ENCODE measurements at regions not wholly inside any gene's neighbourhood (a gene's known extent, or its start where the extent isn't known, plus 50 kb on each side); places are given as distances from the start of the nearest gene placed in this dataset.

- Histone ChIP-seq H2BK15ac (ENCODE audit: low read depth, low read length) (no peak overlapping the region), H3T11ph (ENCODE audit: low read length) (no peak overlapping the region), H3K4me2 (ENCODE audit: insufficient read depth, insufficient read length, low read length) (no peak overlapping the region), H4K8ac (replicated peaks; ENCODE audit: insufficient read length, low read depth, low read length) (no peak overlapping the region), H3K9me3 (ENCODE audit: control insufficient read depth, low read depth, low read length) (no peaks in the 10 kb centered on the region), H2BK20ac (ENCODE audit: low read depth, low read length, poor library complexity, severe bottlenecking) (no peak overlapping the region), H3K27me3 (ENCODE audit: insufficient read depth, low read length) (no peaks in the 10 kb centered on the region), H3K56ac (ENCODE audit: insufficient read length, low read depth, low read length) (no peak overlapping the region), H4K20me1 (ENCODE audit: control insufficient read depth, insufficient read depth, insufficient read length) (no peaks in the 10 kb centered on the region), H3K27ac (ENCODE audit: insufficient read length, low read depth, low read length) (no peak overlapping the region), H3K79me1 (ENCODE audit: insufficient read depth, low read depth, low read length, poor library complexity, severe bottlenecking) (no peaks in the 10 kb centered on the region), H3K18ac (ENCODE audit: insufficient read length, low read depth, low read length) (no peak overlapping the region), H3K4ac (ENCODE audit: low read depth, low read length) (no peak overlapping the region), H2BK120ac (ENCODE audit: low read depth, low read length, poor library complexity, severe bottlenecking) (no peak overlapping the region), H3K79me2 (ENCODE audit: insufficient read depth, low read length) (no peaks in the 10 kb centered on the region), H3K14ac (ENCODE audit: insufficient read depth, low read length) (no peak overlapping the region), H3K4me1 (ENCODE audit: insufficient read depth, low read length) (peaks cover 6% of the 10 kb centered on the region; the same call in 1 of the 2 replicates), H2BK5ac (ENCODE audit: insufficient read length, low read length) (no peak overlapping the region), H3K23ac (ENCODE audit: insufficient read length, low read depth, low read length) (no peak overlapping the region), H2AFZ (ENCODE audit: low read length) (no peak overlapping the region), H3K23me2 (ENCODE audit: insufficient read length, low read depth, low read length, poor library complexity, severe bottlenecking) (no peaks in the 10 kb centered on the region), H2BK12ac (ENCODE audit: insufficient read length, low read depth, low read length) (no peak overlapping the region), H4K91ac (ENCODE audit: insufficient read length, low read depth, low read length) (no peak overlapping the region), H4K5ac (ENCODE audit: insufficient read length, low read depth, low read length) (no peak overlapping the region), H3K9ac (ENCODE audit: extremely low read depth, insufficient read length, low read length) (no peak overlapping the region), H2AK5ac (ENCODE audit: insufficient read length, low read length) (no peak overlapping the region)
- peaks cover 15 to 18% of the 10 kb centered on the region in 2 experiments for H3K4me1 Mint-ChIP-seq
- no peak overlapping the region for H3K27ac Mint-ChIP-seq
- H3K27me3 Mint-ChIP-seq (ENCODE audit: low read depth): no peaks in the 10 kb centered on the region
- no peak for DNase-seq
- no peak overlapping the region for H3K4me3 Mint-ChIP-seq
- WGBS (ENCODE audit: extremely low coverage, insufficient read length, low lambda C conversion rate): no CpG with 5 or more reads among the region's 2 CpGs
- peaks cover 0 to 2% (median 0%) of the 10 kb centered on the region in 3 experiments; a peak in 1 of 7 replicates for H3K36me3 Mint-ChIP-seq (ENCODE audit: insufficient read depth in 1 of 3, low read depth in 3 of 3)
- H3K9me3 Mint-ChIP-seq: no peaks in the 10 kb centered on the region
- no peak for TF ChIP-seq CTCF (conservative IDR thresholded peaks at IDR 0.05)
These were observed 676.3 kb upstream of the ARGLU1 start for GRCh38 chr13:107244241-107244640.

Data from H9 (cell line).